Dendritic cell treated with granulocyte-macrophage colony-stimulating factor and Interleukin-4, amounts not matched to agents 40 ng/mL and 50 ng/mL, for 4 days (primary cell): ENCODE measurements at regions not wholly inside any gene's neighbourhood (a gene's known extent, or its start where the extent isn't known, plus 50 kb on each side); places are given as distances from the start of the nearest gene placed in this dataset.

Experiments
- H3K27ac Mint-ChIP-seq: one replicate; pipeline ENCODE4 v1.8.0; 2022; ENCODE audit warnings: mild to moderate bottlenecking, mixed read lengths
- H3K27me3 Mint-ChIP-seq: one replicate; pipeline ENCODE4 v1.8.0; 2022; ENCODE audit warnings: mild to moderate bottlenecking, mixed read lengths
- H3K36me3 Mint-ChIP-seq: one replicate; pipeline ENCODE4 v1.8.0; 2022; ENCODE audit warnings: low read depth, mixed read lengths
- H3K4me1 Mint-ChIP-seq: one replicate; pipeline ENCODE4 v1.8.0; 2022; ENCODE audit warnings: low read depth, mixed read lengths
- H3K4me3 Mint-ChIP-seq: one replicate; pipeline ENCODE4 v1.8.0; 2022; ENCODE audit warnings: mild to moderate bottlenecking, moderate library complexity, mixed read lengths
- H3K9me3 Mint-ChIP-seq: one replicate; pipeline ENCODE4 v1.8.0; 2022; ENCODE audit warnings: mixed read lengths
- intact Hi-C: fragments of 100-400 bp; cut with micrococcal nuclease; formaldehyde crosslinking; loops from one replicate; pipeline ENCODE4 v1.15.0; 2022

DNA sequence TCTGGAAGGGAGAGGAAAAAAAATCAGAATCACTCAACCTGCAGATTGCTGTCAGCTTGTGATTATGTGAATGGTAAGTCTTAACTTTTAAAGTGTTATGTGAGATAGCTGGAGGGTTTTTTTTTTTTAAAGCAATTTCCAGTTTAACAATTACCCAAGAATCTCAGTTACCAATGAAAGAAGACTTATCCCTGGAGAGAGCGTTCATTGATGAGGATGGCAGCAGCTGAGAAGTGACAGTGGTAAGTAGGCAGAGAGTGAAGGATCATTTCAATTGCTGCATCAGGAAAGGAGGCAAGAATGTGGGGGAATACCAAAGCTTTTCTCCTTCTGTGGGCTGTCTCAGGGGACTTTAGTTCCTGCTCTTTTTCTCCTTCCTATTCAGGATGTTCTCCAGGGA lies 370.2 kb upstream of the C9orf72 start:
- Mint-ChIP-seq H3K4me3 (no peak overlapping the region), H3K27ac (no peak overlapping the region), H3K4me1 (no peaks in the 10 kb centered on the region), H3K36me3 (no peaks in the 10 kb centered on the region), H3K9me3 (no peaks in the 10 kb centered on the region), H3K27me3 (no peaks in the 10 kb centered on the region)
- intact Hi-C loops, result no loop called here

- intact Hi-C loops, result no loop called here
- no peaks in the 10 kb centered on the region for H3K27me3 Mint-ChIP-seq
- H3K4me3 Mint-ChIP-seq, result no peak overlapping the region
- H3K36me3 Mint-ChIP-seq, result no peaks in the 10 kb centered on the region
- H3K27ac Mint-ChIP-seq, result no peak overlapping the region
- H3K4me1 Mint-ChIP-seq, result no peaks in the 10 kb centered on the region
- H3K9me3 Mint-ChIP-seq, result no peaks in the 10 kb centered on the region
Measured at GRCh38 chr9:27945386-27945785, 372.1 kb upstream of the C9orf72 start.

DNA sequence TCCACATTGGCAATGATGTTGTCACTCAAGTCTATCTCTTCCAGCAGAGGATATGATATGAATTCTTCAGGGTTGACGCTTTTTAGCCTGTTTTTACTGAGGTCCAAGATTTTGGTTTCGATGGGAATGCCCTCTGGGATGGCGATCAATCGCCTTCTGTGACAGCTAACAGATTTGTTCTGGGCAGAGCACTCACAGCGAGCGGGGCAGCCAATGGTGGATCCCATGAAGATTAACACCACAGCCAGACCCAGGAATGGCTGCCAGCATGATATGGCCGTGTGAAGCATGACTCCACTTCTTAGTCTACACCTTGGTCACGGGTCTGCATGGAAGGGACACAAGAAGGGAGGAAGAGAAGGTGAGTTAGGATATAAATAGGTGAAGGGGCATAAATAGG lies 377.1 kb upstream of the C9orf72 start:
- H3K36me3 Mint-ChIP-seq, result no peaks in the 10 kb centered on the region
- H3K4me1 Mint-ChIP-seq, result no peaks in the 10 kb centered on the region
- no peaks in the 10 kb centered on the region for H3K27me3 Mint-ChIP-seq
- intact Hi-C loops, result no loop called here
- no peak overlapping the region for H3K4me3 Mint-ChIP-seq
- no peaks in the 10 kb centered on the region for H3K9me3 Mint-ChIP-seq
- no peak overlapping the region for H3K27ac Mint-ChIP-seq

DNA sequence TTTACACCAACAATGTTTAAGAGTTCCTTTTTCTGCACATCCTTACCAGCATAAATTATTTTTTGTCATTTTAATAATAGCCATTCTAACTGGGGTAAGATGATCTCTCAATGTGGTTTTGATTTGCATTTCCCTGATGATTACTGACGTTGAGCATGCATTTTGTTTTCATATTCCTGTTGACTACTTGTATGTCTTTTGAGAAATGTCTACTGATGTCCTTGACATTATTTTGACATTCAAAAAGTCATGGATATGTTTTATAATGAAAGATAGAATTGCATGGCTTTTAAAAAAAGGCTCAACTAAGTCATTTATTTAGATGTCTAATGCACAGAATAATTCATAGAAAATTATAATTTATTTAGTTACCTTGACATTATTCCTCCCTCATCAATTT lies 381.6 kb upstream of the C9orf72 start:
- Mint-ChIP-seq H3K4me3 (no peak overlapping the region), H3K36me3 (no peaks in the 10 kb centered on the region), H3K27me3 (no peaks in the 10 kb centered on the region), H3K27ac (no peak overlapping the region), H3K4me1 (no peaks in the 10 kb centered on the region), H3K9me3 (no peaks in the 10 kb centered on the region)
- intact Hi-C loops, result no loop called here

DNA sequence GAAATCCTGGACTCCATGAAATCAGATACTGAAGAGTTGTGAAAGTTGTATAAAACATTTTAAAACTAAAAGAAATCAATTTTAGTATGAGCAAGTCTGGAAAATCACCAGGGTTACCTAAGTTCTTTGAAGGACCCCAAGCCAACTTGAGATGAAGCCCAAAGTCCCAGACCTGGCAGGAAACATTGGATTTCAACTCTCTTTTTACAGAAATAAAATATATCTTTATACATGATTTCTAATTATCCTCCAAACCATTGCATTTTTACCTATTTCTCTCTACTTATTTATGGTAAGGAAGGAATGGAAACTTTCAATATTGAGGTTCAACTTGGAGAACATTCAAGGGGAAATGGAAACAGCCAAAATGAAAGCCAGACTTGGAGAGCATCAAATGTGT lies 390.6 kb upstream of the C9orf72 start:
- Mint-ChIP-seq H3K9me3 (no peaks in the 10 kb centered on the region), H3K27me3 (no peaks in the 10 kb centered on the region), H3K27ac (no peak overlapping the region), H3K36me3 (no peaks in the 10 kb centered on the region), H3K4me1 (no peaks in the 10 kb centered on the region), H3K4me3 (no peak overlapping the region)
- intact Hi-C loops, result no loop called here

DNA sequence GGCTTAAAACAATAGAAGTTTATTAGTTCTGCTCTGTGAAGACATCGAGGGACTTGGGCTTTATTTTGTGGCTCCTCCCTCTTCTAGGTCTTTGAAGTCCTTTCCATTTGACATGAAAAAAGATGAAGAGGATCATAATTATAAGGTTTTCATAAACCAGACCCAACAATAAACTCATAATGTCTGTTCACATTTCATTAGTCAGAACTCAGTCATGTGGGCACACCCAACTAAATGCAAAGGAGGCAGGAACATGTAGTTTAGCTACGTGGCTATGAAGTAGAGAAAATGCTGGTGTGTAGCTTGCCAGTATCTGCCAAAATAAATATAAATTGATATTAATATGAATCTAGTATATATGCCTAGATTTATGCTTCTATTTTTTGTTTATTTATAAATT lies 393.9 kb upstream of the C9orf72 start:
- Mint-ChIP-seq H3K4me3 (no peak overlapping the region), H3K9me3 (no peaks in the 10 kb centered on the region), H3K4me1 (no peaks in the 10 kb centered on the region), H3K27me3 (no peaks in the 10 kb centered on the region), H3K36me3 (no peaks in the 10 kb centered on the region), H3K27ac (no peak overlapping the region)
- intact Hi-C loops, result no loop called here

- Mint-ChIP-seq H3K27ac (no peak overlapping the region), H3K27me3 (no peaks in the 10 kb centered on the region), H3K36me3 (no peaks in the 10 kb centered on the region), H3K9me3 (no peaks in the 10 kb centered on the region), H3K4me3 (no peak overlapping the region), H3K4me1 (no peaks in the 10 kb centered on the region)
- intact Hi-C loops, result no loop called here
Measured at GRCh38 chr9:27977931-27978330, 404.6 kb upstream of the C9orf72 start.

DNA sequence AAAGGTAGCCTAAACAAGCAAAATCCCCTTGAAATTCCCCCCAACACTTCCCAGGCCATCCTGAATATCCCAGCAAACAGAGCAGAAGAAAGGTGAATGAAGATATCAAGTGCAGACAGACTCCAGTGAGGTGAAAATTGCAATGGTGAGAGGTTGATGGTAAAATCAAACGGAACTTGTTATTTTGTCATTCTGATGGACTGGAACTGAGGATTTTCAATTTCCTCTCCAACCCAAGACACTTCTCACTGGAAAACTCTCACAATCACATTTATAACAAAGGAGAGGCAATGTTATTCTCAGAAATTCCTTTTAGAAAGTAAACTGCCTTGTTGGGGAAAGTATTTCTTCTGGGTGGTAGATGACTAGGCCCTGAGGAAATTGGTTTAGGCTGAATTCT lies 412.4 kb upstream of the C9orf72 start:
- peaks cover 16% of the 10 kb centered on the region for H3K9me3 Mint-ChIP-seq
- H3K4me3 Mint-ChIP-seq, result no peak overlapping the region
- no peaks in the 10 kb centered on the region for H3K27me3 Mint-ChIP-seq
- intact Hi-C loops, result no loop called here
- H3K27ac Mint-ChIP-seq, result no peak overlapping the region
- H3K36me3 Mint-ChIP-seq, result no peaks in the 10 kb centered on the region
- H3K4me1 Mint-ChIP-seq, result no peaks in the 10 kb centered on the region

- no peaks in the 10 kb centered on the region for H3K36me3 Mint-ChIP-seq
- intact Hi-C loops, result no loop called here
- no peaks in the 10 kb centered on the region for H3K4me1 Mint-ChIP-seq
- no peak overlapping the region for H3K4me3 Mint-ChIP-seq
- H3K27me3 Mint-ChIP-seq, result no peaks in the 10 kb centered on the region
- H3K9me3 Mint-ChIP-seq, result peaks cover 16% of the 10 kb centered on the region
- H3K27ac Mint-ChIP-seq, result no peak overlapping the region
Measured at GRCh38 chr9:27990524-27990923, 417.2 kb upstream of the C9orf72 start.

DNA sequence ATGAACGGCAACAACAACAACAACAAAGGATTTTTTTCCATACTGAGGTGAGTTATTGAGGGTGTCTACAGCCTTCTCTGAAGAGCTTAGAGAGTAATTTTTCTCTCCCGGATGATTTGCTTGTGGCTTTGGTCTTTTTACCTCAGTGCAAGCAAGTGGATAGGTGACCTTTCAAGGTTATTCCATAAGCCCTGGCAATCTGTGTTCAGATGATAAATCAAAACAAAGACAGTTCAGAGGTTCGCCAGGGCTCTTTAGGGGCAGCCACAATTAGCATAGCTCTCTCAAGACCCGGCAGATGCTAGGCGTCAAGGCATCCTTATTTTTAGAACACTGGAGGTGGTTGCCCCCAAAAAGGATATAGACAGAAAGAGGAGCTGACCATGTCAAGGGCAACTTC lies 417.9 kb upstream of the C9orf72 start:
- H3K36me3 Mint-ChIP-seq, result no peaks in the 10 kb centered on the region
- H3K27me3 Mint-ChIP-seq, result no peaks in the 10 kb centered on the region
- H3K4me3 Mint-ChIP-seq, result no peak overlapping the region
- no peak overlapping the region for H3K27ac Mint-ChIP-seq
- H3K4me1 Mint-ChIP-seq, result no peaks in the 10 kb centered on the region
- intact Hi-C loops, result no loop called here
- H3K9me3 Mint-ChIP-seq, result peaks cover 16% of the 10 kb centered on the region

DNA sequence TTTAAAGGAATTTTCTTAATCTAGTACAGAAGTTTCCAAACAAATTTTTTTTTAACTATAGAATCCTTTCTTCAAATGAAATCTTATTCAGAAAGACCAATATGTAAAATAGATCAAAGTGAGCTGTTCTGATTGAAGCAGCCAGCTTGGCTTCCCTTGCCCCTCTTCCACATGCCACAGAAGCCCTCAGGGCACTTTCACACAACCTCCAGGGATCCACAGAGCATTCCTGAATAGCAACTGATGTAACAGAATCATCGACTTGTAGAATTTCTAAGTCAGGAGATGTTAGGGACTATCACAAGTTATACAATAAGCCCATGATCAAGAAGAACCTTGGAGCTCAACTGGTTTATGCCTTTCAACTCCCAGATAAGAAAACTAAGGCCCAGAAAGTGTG lies 427.8 kb upstream of the C9orf72 start:
- intact Hi-C loops, result no loop called here
- Mint-ChIP-seq H3K4me3 (no peak overlapping the region), H3K27me3 (peaks cover 1% of the 10 kb centered on the region), H3K27ac (no peak overlapping the region), H3K4me1 (no peaks in the 10 kb centered on the region), H3K9me3 (no peaks in the 10 kb centered on the region), H3K36me3 (no peaks in the 10 kb centered on the region)

DNA sequence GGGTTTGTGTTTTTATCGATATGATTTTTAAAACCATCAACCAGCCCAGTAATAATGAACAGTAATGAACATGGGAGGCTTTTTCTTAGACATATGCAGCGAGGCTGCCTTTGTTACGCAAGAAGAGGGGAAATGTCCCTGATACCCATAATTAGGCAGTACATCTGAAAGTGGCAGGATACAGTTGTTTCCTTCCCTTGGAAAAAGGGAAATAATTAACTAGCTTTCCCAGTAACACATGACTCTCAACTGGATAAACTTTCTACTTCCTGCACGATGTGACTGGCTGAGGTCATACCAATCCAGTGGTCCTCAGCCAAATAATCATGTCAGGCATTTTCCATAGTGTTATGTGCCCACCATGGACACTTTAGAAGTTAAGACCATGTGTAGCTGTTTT lies 431.6 kb upstream of the C9orf72 start:
- no peak overlapping the region for H3K27ac Mint-ChIP-seq
- intact Hi-C loops, result no loop called here
- no peaks in the 10 kb centered on the region for H3K9me3 Mint-ChIP-seq
- H3K4me1 Mint-ChIP-seq, result no peaks in the 10 kb centered on the region
- no peak overlapping the region for H3K4me3 Mint-ChIP-seq
- H3K27me3 Mint-ChIP-seq, result peaks cover 1% of the 10 kb centered on the region
- H3K36me3 Mint-ChIP-seq, result no peaks in the 10 kb centered on the region

DNA sequence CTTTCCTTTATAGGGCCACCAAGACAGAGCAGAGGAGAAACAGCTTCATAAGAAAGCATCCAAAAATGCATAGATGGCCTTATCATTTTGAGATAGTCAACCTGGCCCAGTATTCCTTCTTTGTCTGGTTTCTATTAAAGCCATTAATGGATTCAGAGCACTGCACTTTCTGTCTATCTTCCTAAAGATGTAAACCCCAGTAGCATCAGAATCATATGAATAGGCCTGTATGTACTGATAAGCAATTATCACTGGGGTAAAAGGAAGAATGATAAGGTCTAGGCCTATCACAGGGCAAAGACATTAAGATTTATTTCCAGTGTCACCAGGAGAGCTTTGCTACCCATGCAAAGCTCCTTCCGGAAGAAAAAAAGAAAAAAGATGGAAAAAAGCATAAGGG lies 432.5 kb upstream of the C9orf72 start:
- intact Hi-C loops, result no loop called here
- H3K36me3 Mint-ChIP-seq, result no peaks in the 10 kb centered on the region
- H3K9me3 Mint-ChIP-seq, result no peaks in the 10 kb centered on the region
- H3K27me3 Mint-ChIP-seq, result peaks cover 1% of the 10 kb centered on the region
- no peaks in the 10 kb centered on the region for H3K4me1 Mint-ChIP-seq
- no peak overlapping the region for H3K4me3 Mint-ChIP-seq
- no peak overlapping the region for H3K27ac Mint-ChIP-seq

GRCh38 chr9:28007097-28007817 lies 434.0 kb upstream of the C9orf72 start:
- H3K4me3 Mint-ChIP-seq, result no peak overlapping the region
- no peaks in the 10 kb centered on the region for H3K36me3 Mint-ChIP-seq
- no peak overlapping the region for H3K27ac Mint-ChIP-seq
- H3K4me1 Mint-ChIP-seq, result no peaks in the 10 kb centered on the region
- H3K27me3 Mint-ChIP-seq, result peaks cover 1% of the 10 kb centered on the region
- intact Hi-C loops, result no loop called here
- no peaks in the 10 kb centered on the region for H3K9me3 Mint-ChIP-seq

- intact Hi-C loops, result no loop called here
- Mint-ChIP-seq H3K27me3 (no peaks in the 10 kb centered on the region), H3K4me3 (no peak overlapping the region), H3K9me3 (no peaks in the 10 kb centered on the region), H3K4me1 (no peaks in the 10 kb centered on the region), H3K27ac (no peak overlapping the region), H3K36me3 (no peaks in the 10 kb centered on the region)
Measured at GRCh38 chr9:28014212-28014611, 440.9 kb upstream of the C9orf72 start.
